Activated CD4-positive, alpha-beta T cell treated with anti-CD3 and anti-CD28 coated beads, Interleukin-2, amount 10 ng/mL, durations not matched to agents 24 days and 14 days (primary cell): ENCODE measurements at regions not wholly inside any gene's neighbourhood (a gene's known extent, or its start where the extent isn't known, plus 50 kb on each side); places are given as distances from the start of the nearest gene placed in this dataset.
A peak's percentile ranks its signal among the peaks of the same experiment; 100 is the strongest.

Experiments
- DNase-seq: peaks from one replicate; pipeline ENCODE4 v3.0.0; 2022
- H3K27ac Mint-ChIP-seq: one replicate; pipeline ENCODE4 v1.8.0; 2022; ENCODE audit warnings: mild to moderate bottlenecking, mixed read lengths
- H3K27me3 Mint-ChIP-seq: one replicate; pipeline ENCODE4 v1.8.0; 2022; ENCODE audit warnings: mixed read lengths
- H3K36me3 Mint-ChIP-seq: one replicate; pipeline ENCODE4 v1.8.0; 2022; ENCODE audit warnings: low read depth, mild to moderate bottlenecking, mixed read lengths
- H3K4me1 Mint-ChIP-seq: one replicate; pipeline ENCODE4 v1.8.0; 2021; ENCODE audit warnings: mixed read lengths
- H3K4me3 Mint-ChIP-seq: one replicate; pipeline ENCODE4 v1.8.0; 2022; ENCODE audit warnings: mild to moderate bottlenecking, moderate library complexity, mixed read lengths
- H3K9me3 Mint-ChIP-seq: one replicate; pipeline ENCODE4 v1.8.0; 2021; ENCODE audit warnings: mixed read lengths
- intact Hi-C: fragments of 100-400 bp; cut with micrococcal nuclease; formaldehyde crosslinking; loops from one replicate; pipeline ENCODE4 v1.15.1; 2023

GRCh38 chr2:7725171-7725849 lies 808.1 kb downstream of the RNF144A start:
- Mint-ChIP-seq H3K36me3 (peaks cover 39% of the 10 kb centered on the region), H3K4me1 (peaks cover 53% of the 10 kb centered on the region), H3K9me3 (peaks cover 5% of the 10 kb centered on the region), H3K4me3 (peak overlapping the region; percentile 87), H3K27ac (peak overlapping the region; percentile 92), H3K27me3 (no peaks in the 10 kb centered on the region)
- peak; percentile 88 for DNase-seq
- intact Hi-C loops, result loop anchor here (1.0 to 5.0 kb wide), 11 partner anchors 33 to 818 kb away; no protein-coding TSS in a partner anchor

GRCh38 chr2:7725850-7726242 lies 808.6 kb downstream of the RNF144A start:
- DNase-seq, result no peak
- Mint-ChIP-seq H3K9me3 (peaks cover 5% of the 10 kb centered on the region), H3K4me1 (peaks cover 56% of the 10 kb centered on the region), H3K27me3 (no peaks in the 10 kb centered on the region), H3K4me3 (peak overlapping the region; percentile 87), H3K36me3 (peaks cover 44% of the 10 kb centered on the region), H3K27ac (peak overlapping the region; percentile 92)
- intact Hi-C loops, result loop anchor here (1.0 to 5.0 kb wide), 12 partner anchors 32 to 959 kb away; no protein-coding TSS in a partner anchor

GRCh38 chr2:7726989-7727388 lies 809.8 kb downstream of the RNF144A start:
- peaks cover 63% of the 10 kb centered on the region for H3K4me1 Mint-ChIP-seq
- peak overlapping the region; percentile 92 for H3K27ac Mint-ChIP-seq
- peaks cover 5% of the 10 kb centered on the region for H3K9me3 Mint-ChIP-seq
- no peaks in the 10 kb centered on the region for H3K27me3 Mint-ChIP-seq
- intact Hi-C loops, result loop anchor here (2.0 to 5.0 kb wide), 4 partner anchors 35 to 958 kb away; no protein-coding TSS in a partner anchor
- H3K4me3 Mint-ChIP-seq, result peak overlapping the region; percentile 87
- peak; percentile 65 for DNase-seq
- peaks cover 52% of the 10 kb centered on the region for H3K36me3 Mint-ChIP-seq

- Mint-ChIP-seq H3K36me3 (peaks cover 63% of the 10 kb centered on the region), H3K9me3 (peaks cover 5% of the 10 kb centered on the region), H3K27me3 (no peaks in the 10 kb centered on the region), H3K4me3 (peak overlapping the region; percentile 87), H3K4me1 (peaks cover 63% of the 10 kb centered on the region), H3K27ac (peak overlapping the region; percentile 92)
- intact Hi-C loops, result loop anchor here (5.0 kb wide), 3 partner anchors 36 to 276 kb away; no protein-coding TSS in a partner anchor
- DNase-seq, result no peak
These were observed 811.2 kb downstream of the RNF144A start for GRCh38 chr2:7728388-7728787.

- H3K4me3 Mint-ChIP-seq, result peak overlapping the region; percentile 87
- DNase-seq, result peak; percentile 69
- no peaks in the 10 kb centered on the region for H3K27me3 Mint-ChIP-seq
- peak overlapping the region; percentile 92 for H3K27ac Mint-ChIP-seq
- peaks cover 48% of the 10 kb centered on the region for H3K4me1 Mint-ChIP-seq
- intact Hi-C loops, result no loop called here
- peaks cover 77% of the 10 kb centered on the region for H3K36me3 Mint-ChIP-seq
- peaks cover 4% of the 10 kb centered on the region for H3K9me3 Mint-ChIP-seq
These were observed 813.2 kb downstream of the RNF144A start for GRCh38 chr2:7730449-7730848.

GRCh38 chr2:7730990-7731389 lies 813.8 kb downstream of the RNF144A start:
- peaks cover 82% of the 10 kb centered on the region for H3K36me3 Mint-ChIP-seq

GRCh38 chr2:7732497-7732896 lies 815.3 kb downstream of the RNF144A start:
- Mint-ChIP-seq H3K4me3 (peak overlapping the region; percentile 23), H3K36me3 (peaks cover 85% of the 10 kb centered on the region), H3K9me3 (peaks cover 8% of the 10 kb centered on the region), H3K27ac (peak overlapping the region; percentile 47), H3K4me1 (peaks cover 43% of the 10 kb centered on the region), H3K27me3 (no peaks in the 10 kb centered on the region)
- DNase-seq, result no peak
- intact Hi-C loops, result no loop called here

More at GRCh38 chr2:7730990-7731389, 813.8 kb downstream of the RNF144A start:
- Mint-ChIP-seq H3K9me3 (peaks cover 8% of the 10 kb centered on the region), H3K4me3 (peak overlapping the region; percentile 87), H3K27me3 (no peaks in the 10 kb centered on the region), H3K4me1 (peaks cover 43% of the 10 kb centered on the region), H3K27ac (peak overlapping the region; percentile 92)
- DNase-seq, result no peak
- intact Hi-C loops, result no loop called here

GRCh38 chr2:7736646-7737305 lies 819.6 kb downstream of the RNF144A start:
- peak; percentile 51 for DNase-seq
- Mint-ChIP-seq H3K27me3 (no peaks in the 10 kb centered on the region), H3K27ac (peak overlapping the region; percentile 16), H3K4me1 (peaks cover 26% of the 10 kb centered on the region), H3K36me3 (peaks cover 76% of the 10 kb centered on the region), H3K9me3 (peaks cover 18% of the 10 kb centered on the region), H3K4me3 (no peak overlapping the region)
- intact Hi-C loops, result no loop called here

GRCh38 chr2:7738596-7738995 lies 821.4 kb downstream of the RNF144A start:
- Mint-ChIP-seq H3K4me3 (no peak overlapping the region), H3K36me3 (peaks cover 78% of the 10 kb centered on the region), H3K27me3 (no peaks in the 10 kb centered on the region), H3K9me3 (peaks cover 32% of the 10 kb centered on the region), H3K4me1 (peaks cover 24% of the 10 kb centered on the region), H3K27ac (peak overlapping the region; percentile 32)
- intact Hi-C loops, result no loop called here
- peak; percentile 7 for DNase-seq

GRCh38 chr2:7740114-7740513 lies 822.9 kb downstream of the RNF144A start:
- H3K36me3 Mint-ChIP-seq, result peaks cover 81% of the 10 kb centered on the region
- intact Hi-C loops, result no loop called here
- peaks cover 32% of the 10 kb centered on the region for H3K4me1 Mint-ChIP-seq
- H3K9me3 Mint-ChIP-seq, result peaks cover 38% of the 10 kb centered on the region
- DNase-seq, result no peak
- no peak overlapping the region for H3K4me3 Mint-ChIP-seq
- no peaks in the 10 kb centered on the region for H3K27me3 Mint-ChIP-seq
- H3K27ac Mint-ChIP-seq, result peak overlapping the region; percentile 49

GRCh38 chr2:7742301-7742700 lies 825.1 kb downstream of the RNF144A start:
- peaks cover 76% of the 10 kb centered on the region for H3K36me3 Mint-ChIP-seq
- DNase-seq, result peak; percentile 48
- H3K27ac Mint-ChIP-seq, result no peak overlapping the region
- H3K9me3 Mint-ChIP-seq, result peaks cover 51% of the 10 kb centered on the region
- H3K4me3 Mint-ChIP-seq, result no peak overlapping the region
- H3K27me3 Mint-ChIP-seq, result no peaks in the 10 kb centered on the region
- peaks cover 29% of the 10 kb centered on the region for H3K4me1 Mint-ChIP-seq
- intact Hi-C loops, result no loop called here

- H3K4me3 Mint-ChIP-seq, result no peak overlapping the region
These were observed 827.6 kb downstream of the RNF144A start for GRCh38 chr2:7744827-7745226.

GRCh38 chr2:7745369-7745768 lies 828.2 kb downstream of the RNF144A start:
- H3K4me1 Mint-ChIP-seq, result peaks cover 18% of the 10 kb centered on the region
- H3K4me3 Mint-ChIP-seq, result no peak overlapping the region

More at GRCh38 chr2:7744827-7745226, 827.6 kb downstream of the RNF144A start:
- H3K4me1 Mint-ChIP-seq, result peaks cover 22% of the 10 kb centered on the region
- DNase-seq, result peak; percentile 76
- intact Hi-C loops, result loop anchor here (2.0 kb wide), 1 partner anchor 14 kb away; no protein-coding TSS in a partner anchor
- H3K9me3 Mint-ChIP-seq, result peaks cover 49% of the 10 kb centered on the region
- no peaks in the 10 kb centered on the region for H3K27me3 Mint-ChIP-seq
- peak overlapping the region; percentile 34 for H3K27ac Mint-ChIP-seq
- H3K36me3 Mint-ChIP-seq, result peaks cover 69% of the 10 kb centered on the region

More at GRCh38 chr2:7745369-7745768, 828.2 kb downstream of the RNF144A start:
- H3K27ac Mint-ChIP-seq, result no peak overlapping the region
- H3K27me3 Mint-ChIP-seq, result no peaks in the 10 kb centered on the region
- intact Hi-C loops, result loop anchor here (2.0 kb wide), 1 partner anchor 13 kb away; no protein-coding TSS in a partner anchor
- peaks cover 44% of the 10 kb centered on the region for H3K9me3 Mint-ChIP-seq
- H3K36me3 Mint-ChIP-seq, result peaks cover 64% of the 10 kb centered on the region
- peak; percentile 19 for DNase-seq
